NCI-H128 (cell line): ENCODE measurements at regions not wholly inside any gene's neighbourhood (a gene's known extent, or its start where the extent isn't known, plus 50 kb on each side); places are given as distances from the start of the nearest gene placed in this dataset.
"Not testable (repeated sequence)": the region's sequence is repeated elsewhere in the genome, so short reads cannot be mapped to it uniquely, and the experiment has no call there.

ENCODE experiments used
- DNase-seq: peaks from one replicate; lab custom pipeline; 2025; ENCODE audit not compliant: unreplicated experiment; lab: John Stamatoyannopoulos, UW

GRCh38 chr9:26247861-26248260 is 569.6 kb upstream of the TUSC1 start:
- DNase-seq: no peak

GRCh38 chr9:26244661-26245451 is 566.6 kb upstream of the TUSC1 start:
- DNase-seq: no peak

DNA sequence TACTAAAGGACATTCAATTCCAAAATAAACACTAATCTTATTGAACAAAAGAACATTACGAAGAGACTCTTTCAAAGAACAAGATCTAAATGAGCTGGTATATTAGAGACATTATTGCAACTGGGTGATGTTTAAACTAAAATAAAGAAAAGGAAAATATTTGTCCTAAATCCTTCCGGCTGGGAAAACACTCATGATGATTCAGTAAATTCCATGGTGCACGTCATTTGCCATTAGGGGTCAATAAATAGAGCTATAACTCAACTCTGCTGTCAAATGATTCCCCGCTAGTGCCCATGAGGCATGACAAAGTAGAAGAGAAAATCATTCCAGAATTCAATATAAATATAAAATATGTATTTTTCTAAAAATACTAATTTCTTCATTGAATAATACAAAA is 565.5 kb upstream of the TUSC1 start:
- DNase-seq: no peak

- no peak for DNase-seq
These were observed 564.9 kb upstream of the TUSC1 start for GRCh38 chr9:26243029-26243697.

- DNase-seq: no peak
These were observed 561.8 kb upstream of the TUSC1 start for GRCh38 chr9:26240020-26240419.

GRCh38 chr9:26237256-26237655 is 559.0 kb upstream of the TUSC1 start:
- no peak for DNase-seq

DNA sequence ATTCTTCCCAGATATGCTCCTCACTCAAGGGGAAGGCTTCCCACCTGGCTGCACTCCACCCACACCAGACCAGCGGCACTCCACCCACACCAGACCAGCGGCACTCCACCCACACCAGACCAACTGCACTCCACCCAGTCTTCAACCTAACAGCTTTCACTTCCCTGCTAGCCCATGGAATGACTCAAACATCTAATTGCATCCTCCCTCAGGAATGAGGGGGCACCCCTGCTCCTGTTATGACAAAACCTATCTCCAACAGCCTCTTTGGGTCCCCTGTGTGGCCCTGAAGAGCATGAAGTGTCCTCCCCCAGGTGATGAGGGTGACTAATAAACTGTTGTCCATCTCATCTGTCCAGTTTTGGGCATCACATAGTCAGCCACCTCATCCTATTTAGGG is 556.6 kb upstream of the TUSC1 start:
- DNase-seq: no peak

DNA sequence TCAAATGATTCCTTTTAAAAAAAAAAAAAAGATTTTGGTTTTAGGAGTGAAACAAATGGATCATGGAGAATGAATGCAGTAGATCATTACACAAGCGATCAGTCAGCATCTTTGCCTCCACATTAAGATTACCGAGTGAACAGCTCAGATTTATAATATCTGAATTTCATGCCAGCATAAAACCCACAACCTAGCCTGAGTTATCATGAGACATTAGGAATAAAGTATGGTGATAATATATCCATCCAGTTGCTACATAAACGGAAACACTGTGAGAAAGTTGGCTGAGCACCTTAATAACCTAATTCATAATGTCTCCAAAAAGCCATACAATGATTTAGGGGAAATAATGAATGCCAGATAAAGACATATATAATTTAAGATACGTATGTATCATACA is 553.1 kb upstream of the TUSC1 start:
- DNase-seq: no peak

- no peak for DNase-seq
These were observed 551.2 kb upstream of the TUSC1 start for GRCh38 chr9:26229324-26230054.

GRCh38 chr9:26228273-26228672 is 550.0 kb upstream of the TUSC1 start:
- no peak for DNase-seq

- DNase-seq: no peak
These were observed 543.0 kb upstream of the TUSC1 start for GRCh38 chr9:26221290-26221689.

- DNase-seq: no peak
These were observed 542.1 kb upstream of the TUSC1 start for GRCh38 chr9:26220367-26220766.

DNA sequence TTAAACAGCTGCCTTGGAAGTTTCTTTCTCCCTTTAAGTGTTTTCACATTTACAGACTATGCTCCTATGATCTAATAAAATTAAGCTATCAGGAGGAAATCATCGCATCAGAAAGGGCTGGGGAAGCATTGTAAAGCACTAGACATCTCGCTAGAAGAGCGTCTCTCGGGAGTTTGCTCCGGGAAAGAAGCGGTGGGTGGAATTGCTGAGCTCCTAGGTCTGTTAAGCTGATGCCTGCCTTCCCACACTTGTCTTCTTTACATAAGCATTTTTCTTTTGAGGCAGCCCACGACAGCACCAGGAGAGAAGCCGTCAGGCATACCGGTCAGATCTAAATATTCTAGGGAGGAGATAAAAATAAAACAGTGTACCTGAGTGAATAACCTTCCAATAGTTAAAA is 541.7 kb upstream of the TUSC1 start:
- DNase-seq: no peak

DNA sequence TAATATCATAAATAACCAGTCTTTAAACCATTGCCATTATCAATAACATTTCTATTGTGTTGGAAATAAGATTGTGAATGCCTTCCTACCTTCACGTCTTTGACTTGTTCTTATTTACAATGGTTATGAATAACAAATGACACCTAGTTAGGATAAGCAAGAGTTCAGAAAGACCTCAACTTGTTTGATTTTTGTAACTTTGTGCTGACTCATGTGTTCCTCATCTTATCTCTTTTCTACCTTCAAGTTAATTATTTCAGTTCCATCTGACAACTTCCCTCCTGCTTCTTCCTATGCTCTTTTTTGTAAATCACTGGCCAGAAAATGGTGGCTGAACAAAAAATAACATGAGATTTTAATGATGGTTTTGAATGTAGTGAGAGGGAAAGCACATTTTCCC is 538.5 kb upstream of the TUSC1 start:
- no peak for DNase-seq

DNA sequence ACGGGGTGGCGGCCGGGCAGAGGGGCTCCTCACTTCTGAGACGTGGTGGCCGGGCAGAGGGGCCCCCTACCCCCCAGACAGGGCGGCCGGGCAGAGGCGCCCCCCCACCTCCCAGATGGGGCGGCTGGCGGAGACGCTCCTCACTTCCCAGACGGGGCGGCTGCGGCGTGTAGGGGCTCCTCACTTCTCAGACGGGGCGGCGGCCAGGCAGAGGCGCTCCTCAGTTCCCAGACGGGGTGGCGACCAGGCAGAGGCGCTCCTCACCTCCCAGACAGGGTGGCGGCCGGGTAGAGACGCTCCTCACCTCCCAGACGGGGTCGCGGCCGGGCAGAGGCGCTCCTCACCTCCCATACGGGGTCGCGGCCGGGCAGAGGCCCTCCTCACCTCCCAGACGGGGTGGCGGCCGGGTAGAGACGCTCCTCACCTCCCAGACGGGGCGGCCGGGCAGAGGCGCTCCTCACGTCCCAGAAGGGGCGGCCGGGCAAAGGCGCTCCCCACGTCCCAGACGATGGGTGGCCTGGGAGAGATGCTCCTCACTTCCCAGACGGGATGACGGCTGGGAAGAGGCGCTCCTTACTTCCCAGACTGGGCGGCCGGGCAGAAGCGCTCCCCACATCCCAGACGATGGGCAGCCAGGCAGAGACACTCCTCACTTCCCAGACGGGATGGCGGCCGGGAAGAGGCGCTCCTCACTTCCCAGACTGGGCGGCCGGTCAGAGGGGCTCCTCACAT is 536.6 kb upstream of the TUSC1 start:
- not testable (repeated sequence) for DNase-seq

DNA sequence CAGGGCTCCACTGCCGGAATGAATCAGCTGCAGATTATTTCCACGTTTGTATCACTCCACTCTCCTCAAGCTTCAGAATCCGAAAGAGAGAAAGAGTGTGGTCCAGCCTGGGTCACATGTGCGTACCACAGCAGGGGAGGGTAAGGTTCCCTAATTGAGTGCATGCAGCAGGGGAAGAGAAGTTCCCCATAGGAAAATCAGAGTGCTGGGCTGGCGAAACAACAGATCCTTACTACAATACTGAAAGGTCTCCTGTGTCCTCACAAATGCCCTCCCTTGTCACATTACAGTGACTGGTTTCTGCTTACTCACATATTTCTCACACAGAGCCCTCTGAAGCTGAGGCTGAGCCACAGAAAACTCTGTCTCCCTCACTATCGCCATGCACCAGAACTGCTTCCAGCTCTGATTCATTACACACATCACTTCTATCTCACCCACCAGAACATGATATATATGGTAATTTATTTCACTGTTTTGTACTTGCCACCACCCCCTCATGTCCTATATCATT is 532.2 kb upstream of the TUSC1 start:
- DNase-seq: no peak

GRCh38 chr9:26205261-26205660 is 527.0 kb upstream of the TUSC1 start:
- no peak for DNase-seq

- DNase-seq: no peak
These were observed 515.0 kb upstream of the TUSC1 start for GRCh38 chr9:26193237-26193636.

DNA sequence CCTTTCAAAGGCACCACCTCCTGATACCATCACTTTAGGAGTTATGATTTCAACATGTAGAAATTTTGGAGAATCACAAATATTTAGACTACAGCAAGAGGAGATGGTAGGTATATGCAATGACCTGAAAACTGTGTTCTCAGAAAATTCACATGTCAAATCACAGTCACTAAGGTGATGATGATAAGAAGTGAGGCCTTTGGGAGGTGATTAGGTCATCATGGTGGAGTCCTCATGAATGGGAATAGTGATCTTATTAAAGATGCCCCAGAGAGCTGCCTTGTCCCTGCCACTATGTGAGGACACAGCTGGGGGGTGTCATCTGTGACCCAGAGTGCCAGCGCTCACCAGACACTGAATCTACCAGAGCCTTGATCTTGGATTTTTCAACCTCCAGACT is 513.5 kb upstream of the TUSC1 start:
- DNase-seq: no peak

- DNase-seq: no peak
These were observed 503.6 kb upstream of the TUSC1 start for GRCh38 chr9:26181836-26182235.

GRCh38 chr9:26176628-26177027 is 498.4 kb upstream of the TUSC1 start:
- no peak for DNase-seq
